COR-L47 (cell line): ENCODE measurements at regions not wholly inside any gene's neighbourhood (a gene's known extent, or its start where the extent isn't known, plus 50 kb on each side); places are given as distances from the start of the nearest gene placed in this dataset.
A peak's percentile ranks its signal among the peaks of the same experiment; 100 is the strongest.

Experiments
- DNase-seq: peaks from one replicate; lab custom pipeline; 2025; lab: John Stamatoyannopoulos, UW

GRCh38 chr2:196315388-196316049 is 144.1 kb upstream of the STK17B start:
- no peak for DNase-seq

DNA sequence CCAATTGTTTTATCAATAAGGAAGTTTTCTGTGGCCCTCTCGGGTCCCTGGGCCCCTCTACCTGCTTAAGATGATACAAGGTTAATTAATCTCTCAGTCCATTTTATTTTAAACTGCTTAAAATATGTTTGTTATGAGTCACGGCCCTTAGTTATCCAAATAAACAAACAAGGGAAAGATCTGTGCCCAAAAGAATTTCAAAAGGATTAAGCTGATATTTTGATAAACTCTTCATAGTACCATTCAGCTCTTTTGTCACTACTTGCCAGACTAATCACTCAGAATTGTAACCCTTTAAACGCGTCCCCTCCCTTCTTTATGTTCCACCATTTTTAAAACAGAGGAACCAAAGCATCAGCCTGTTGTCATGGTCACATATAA is 144.7 kb upstream of the STK17B start:
- DNase-seq: no peak

GRCh38 chr2:196318517-196319377 is 147.4 kb upstream of the STK17B start:
- DNase-seq: no peak

- no peak for DNase-seq
Measured at GRCh38 chr2:196322973-196323810, 151.8 kb upstream of the STK17B start.

GRCh38 chr2:196324211-196324610 is 152.8 kb upstream of the STK17B start:
- no peak for DNase-seq

DNA sequence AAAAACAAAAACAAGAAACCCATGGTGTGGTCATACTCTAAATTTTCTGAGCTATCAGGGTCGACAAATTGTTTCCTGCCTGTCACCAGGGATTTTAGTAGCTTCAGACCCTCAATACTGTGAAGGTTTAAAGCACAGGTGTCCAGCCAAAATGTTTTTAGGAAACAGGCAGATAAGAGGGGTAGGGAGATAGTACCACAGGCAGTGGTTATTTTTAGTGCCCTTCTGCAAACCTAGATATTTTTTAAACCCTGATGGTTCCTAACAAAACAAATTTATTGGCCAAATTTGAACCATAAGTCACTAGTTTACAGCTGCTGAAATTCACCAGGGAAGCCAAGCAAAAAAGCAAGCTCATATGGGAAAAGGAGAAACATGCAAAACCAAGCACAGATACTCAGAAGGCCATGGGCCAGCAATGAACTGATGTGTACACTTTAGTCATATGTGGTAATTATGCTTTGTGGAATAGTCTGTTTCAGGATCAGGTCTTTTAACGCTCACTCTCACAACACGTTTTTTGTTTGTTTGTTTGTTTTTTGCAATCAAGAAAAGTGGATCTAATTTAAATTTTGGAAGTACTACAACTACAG is 156.8 kb upstream of the STK17B start:
- DNase-seq: no peak

DNA sequence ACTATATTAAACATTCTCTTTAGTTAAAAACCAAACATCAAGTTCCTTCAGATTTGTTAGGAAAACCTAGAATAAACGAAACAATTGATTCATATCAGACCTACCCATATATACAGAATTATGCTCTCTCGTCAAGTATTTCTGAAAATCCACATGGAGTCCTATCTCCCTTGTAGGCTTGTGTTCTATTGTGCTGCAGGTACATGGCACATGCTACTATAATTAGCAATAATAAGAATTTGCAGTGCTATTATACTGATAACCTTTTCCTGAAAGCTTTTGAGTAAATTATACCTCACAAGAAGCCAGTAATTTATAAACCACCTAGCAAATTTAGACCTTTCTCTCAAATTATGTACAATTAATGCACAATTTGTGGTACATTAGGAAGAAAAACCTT is 158.6 kb upstream of the STK17B start:
- no peak for DNase-seq

GRCh38 chr2:196330645-196331044 is 159.3 kb upstream of the STK17B start:
- peak; percentile 23 for DNase-seq

GRCh38 chr2:196331143-196331542 is 159.8 kb upstream of the STK17B start:
- DNase-seq: no peak

DNA sequence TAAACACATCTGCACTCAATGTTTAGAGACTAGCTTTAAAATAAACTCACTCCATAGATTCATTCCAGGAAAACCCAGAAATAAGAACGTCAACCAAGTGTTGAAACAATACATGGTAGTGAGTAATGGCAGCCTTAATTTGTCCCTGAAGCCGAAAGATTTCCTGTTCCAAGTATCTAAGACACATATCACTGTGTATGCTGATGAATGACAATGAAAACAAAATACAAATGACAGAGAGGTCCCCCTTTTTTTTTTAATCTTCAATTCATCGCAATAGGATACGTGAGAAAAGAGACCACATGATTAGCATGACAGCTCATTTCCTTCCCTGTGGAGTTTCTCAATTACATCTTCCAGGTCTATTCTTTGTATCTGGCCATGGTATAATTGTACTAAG is 160.5 kb upstream of the STK17B start:
- no peak for DNase-seq

- DNase-seq: no peak
Measured at GRCh38 chr2:196333397-196333796, 162.0 kb upstream of the STK17B start.

GRCh38 chr2:196334710-196335109 is 163.3 kb upstream of the STK17B start:
- no peak for DNase-seq

- no peak for DNase-seq
Measured at GRCh38 chr2:196335221-196335634, 163.8 kb upstream of the STK17B start.

DNA sequence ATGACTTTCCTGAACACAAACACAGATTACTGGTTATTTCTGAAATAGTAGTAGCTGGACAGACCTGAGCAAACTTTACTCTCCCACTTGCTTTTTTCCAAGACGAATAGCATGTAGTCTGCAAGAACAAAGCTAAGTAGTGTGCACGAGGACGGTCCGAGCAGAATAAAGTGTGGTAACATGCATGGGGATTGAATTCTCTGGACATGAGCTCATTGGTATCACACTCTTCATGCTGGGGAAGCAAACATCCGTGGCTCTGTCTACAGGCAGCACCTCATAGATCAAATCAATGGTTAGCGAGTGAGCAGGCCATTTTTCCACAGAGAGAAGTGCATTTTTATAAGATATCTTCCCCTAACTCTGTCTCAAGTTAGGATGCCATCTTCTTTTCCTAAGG is 164.8 kb upstream of the STK17B start:
- DNase-seq: no peak

DNA sequence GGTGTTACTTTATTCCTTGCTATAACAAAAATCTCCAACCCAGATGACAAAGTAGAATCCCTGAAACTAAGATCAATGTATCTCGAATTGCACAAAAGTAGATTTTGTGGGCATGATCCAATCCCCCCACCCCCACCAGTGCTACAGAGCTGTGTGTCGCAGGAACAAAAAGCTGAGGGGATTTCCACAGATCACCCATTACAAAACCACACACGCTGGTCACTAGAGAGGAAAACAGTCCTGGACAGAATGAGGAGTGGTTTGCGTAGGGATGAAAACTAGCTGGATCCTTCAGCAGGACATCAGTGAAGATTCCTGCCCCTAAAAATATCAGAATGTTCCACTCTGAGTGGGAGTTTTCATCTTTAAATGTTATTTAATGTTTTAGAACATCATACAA is 165.3 kb upstream of the STK17B start:
- DNase-seq: no peak

DNA sequence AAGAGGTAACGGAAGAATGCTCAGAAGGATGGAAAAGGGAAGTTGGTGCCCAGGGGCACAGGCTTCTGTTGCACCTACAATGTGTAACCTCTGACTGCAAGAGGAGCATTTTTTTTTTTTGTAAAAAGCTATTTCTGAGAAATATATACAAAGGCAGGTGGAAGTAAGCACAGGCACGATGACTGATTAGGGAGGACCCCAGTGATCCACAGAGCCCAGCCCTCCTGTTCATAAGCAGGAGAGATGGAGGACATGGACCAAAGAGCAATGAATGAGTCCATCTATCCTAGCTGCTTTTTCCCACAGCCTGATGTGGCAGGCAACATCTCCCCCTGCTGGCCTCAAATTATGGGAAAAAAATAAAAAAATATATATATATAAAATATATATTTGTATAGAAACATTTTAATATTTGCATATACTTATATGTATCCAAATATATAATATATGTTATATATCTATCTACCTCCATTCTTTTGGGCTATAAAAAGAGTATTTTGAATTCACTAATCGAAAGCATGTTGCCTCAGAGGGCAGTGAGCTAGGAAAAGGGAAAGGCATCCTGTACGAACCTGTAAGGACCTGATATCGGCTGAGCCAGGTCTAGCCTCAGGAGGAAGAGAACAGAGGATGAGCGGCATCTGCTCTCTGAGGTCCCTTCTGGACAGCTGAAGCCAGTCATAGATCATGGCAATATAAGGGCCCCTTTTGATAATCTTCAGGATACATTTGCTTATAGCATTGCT is 166.0 kb upstream of the STK17B start:
- DNase-seq: peak; percentile 3

GRCh38 chr2:196338440-196338839 is 167.1 kb upstream of the STK17B start:
- no peak for DNase-seq

GRCh38 chr2:196341277-196341841 is 170.0 kb upstream of the STK17B start:
- DNase-seq: no peak

- no peak for DNase-seq
Measured at GRCh38 chr2:196344397-196344796, 173.0 kb upstream of the STK17B start.

- no peak for DNase-seq
Measured at GRCh38 chr2:196353717-196354116, 182.3 kb upstream of the STK17B start.

DNA sequence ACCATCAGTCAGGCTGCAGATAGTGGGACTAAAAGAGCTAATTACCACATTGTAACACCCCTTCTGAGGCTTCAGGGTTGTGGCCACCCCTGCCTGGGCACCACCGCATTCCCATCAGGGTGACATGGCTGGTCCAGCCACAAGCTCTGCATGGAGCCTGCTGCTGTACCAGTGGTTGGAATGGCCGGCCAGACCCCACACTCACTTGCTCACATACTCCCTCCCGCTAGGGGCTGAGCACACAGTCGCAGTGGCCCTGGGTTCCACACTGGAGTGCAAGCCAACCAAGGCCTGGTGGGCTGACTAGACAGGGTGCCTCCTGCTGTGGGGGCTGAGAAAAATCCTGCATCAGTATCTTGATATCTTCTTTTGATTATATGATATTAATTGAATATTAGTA is 182.8 kb upstream of the STK17B start:
- no peak for DNase-seq
